NCI-H748 (cell line): ENCODE measurements at regions not wholly inside any gene's neighbourhood (a gene's known extent, or its start where the extent isn't known, plus 50 kb on each side); places are given as distances from the start of the nearest gene placed in this dataset.

Experiments used
- DNase-seq: peaks from one replicate; lab custom pipeline; 2025; ENCODE audit not compliant: unreplicated experiment; lab: John Stamatoyannopoulos, UW

- no peak for DNase-seq
Measured at GRCh38 chr2:129071531-129071930, 752.9 kb upstream of the HS6ST1 start.

GRCh38 chr2:129074298-129074920, 755.7 kb upstream of the HS6ST1 start:
- DNase-seq: peak; percentile 72

- no peak for DNase-seq
Measured at GRCh38 chr2:129078548-129078947, 759.9 kb upstream of the HS6ST1 start.

- no peak for DNase-seq
Measured at GRCh38 chr2:129080715-129081476, 762.2 kb upstream of the HS6ST1 start.

GRCh38 chr2:129085386-129085785, 766.7 kb upstream of the HS6ST1 start:
- no peak for DNase-seq

GRCh38 chr2:129087133-129087813, 768.6 kb upstream of the HS6ST1 start:
- no peak for DNase-seq

GRCh38 chr2:129091620-129092019, 773.0 kb upstream of the HS6ST1 start:
- DNase-seq: no peak

GRCh38 chr2:129092956-129093355, 774.3 kb upstream of the HS6ST1 start:
- DNase-seq: peak; percentile 69

- DNase-seq: no peak
Measured at GRCh38 chr2:129101186-129101585, 782.5 kb upstream of the HS6ST1 start.

GRCh38 chr2:129103936-129104878, 785.5 kb upstream of the HS6ST1 start:
- peak; percentile 68 for DNase-seq

- no peak for DNase-seq
Measured at GRCh38 chr2:129112181-129112580, 793.5 kb upstream of the HS6ST1 start.

- DNase-seq: no peak
Measured at GRCh38 chr2:129113776-129114175, 795.1 kb upstream of the HS6ST1 start.

- no peak for DNase-seq
Measured at GRCh38 chr2:129117434-129117833, 798.8 kb upstream of the HS6ST1 start.

GRCh38 chr2:129118296-129118695, 799.6 kb upstream of the HS6ST1 start:
- DNase-seq: no peak

- DNase-seq: no peak
Measured at GRCh38 chr2:129129087-129129486, 810.4 kb upstream of the HS6ST1 start.

GRCh38 chr2:129133692-129134641, 815.3 kb upstream of the HS6ST1 start:
- no peak for DNase-seq

- no peak for DNase-seq
Measured at GRCh38 chr2:129135017-129135416, 816.3 kb upstream of the HS6ST1 start.

GRCh38 chr2:129139380-129139779, 820.7 kb upstream of the HS6ST1 start:
- DNase-seq: no peak

- no peak for DNase-seq
Measured at GRCh38 chr2:129142465-129142864, 823.8 kb upstream of the HS6ST1 start.
